GM18861 (cell line): ENCODE measurements at regions not wholly inside any gene's neighbourhood (a gene's known extent, or its start where the extent isn't known, plus 50 kb on each side); places are given as distances from the start of the nearest gene placed in this dataset.

Experiments
- ATAC-seq: cut with Tn5 transposase; IDR thresholded peaks from one replicate; pipeline ENCODE4 v1.9.1; 2021; ENCODE audit not compliant: unreplicated experiment

DNA sequence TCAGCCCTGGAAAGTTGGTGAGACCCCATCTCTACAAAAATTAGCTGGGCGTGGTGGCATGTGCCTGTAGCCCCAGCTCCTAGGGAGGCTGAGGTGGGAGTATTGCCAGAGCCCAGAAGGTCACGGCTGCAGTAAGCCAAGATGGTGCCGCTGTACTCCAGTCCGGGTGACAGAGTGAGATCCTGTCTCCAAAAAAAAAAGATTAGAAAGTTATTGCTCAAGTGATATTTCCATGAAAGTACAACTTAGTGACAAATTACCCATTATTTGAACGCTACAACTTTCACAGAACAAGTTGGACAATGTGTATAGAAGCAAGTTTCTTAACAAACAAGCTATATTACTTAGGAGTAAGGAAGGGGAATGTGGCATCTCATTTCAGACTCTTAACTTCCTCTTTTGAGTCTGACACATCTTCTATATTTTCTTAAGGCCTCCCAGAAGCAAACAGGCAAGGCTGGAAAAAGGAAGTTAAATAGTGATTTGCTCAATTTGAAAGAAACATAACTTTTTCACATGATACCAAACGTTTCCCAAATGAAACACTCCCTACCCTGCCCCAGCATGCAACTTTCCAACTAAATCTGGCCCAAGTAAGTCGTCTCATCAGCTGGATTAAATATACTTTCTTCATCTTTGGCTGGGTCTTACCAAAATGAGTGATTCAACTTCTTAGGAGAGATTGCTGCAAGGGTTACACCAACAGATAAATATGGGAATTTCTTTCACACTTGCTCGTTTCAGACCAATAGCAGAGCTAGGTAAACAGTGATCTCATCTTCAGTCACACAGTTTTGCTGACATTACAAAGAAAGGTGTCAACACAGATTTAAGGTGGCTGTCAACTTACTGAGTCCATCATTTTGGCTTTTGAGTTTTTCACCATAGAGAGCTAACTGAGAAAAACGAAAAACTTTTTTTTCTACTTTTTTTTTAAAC, 66.3 kb upstream of the KLF6 start:
- peak; percentile 22 for ATAC-seq

- ATAC-seq = no peak
These were observed 64.0 kb upstream of the KLF6 start for GRCh38 chr10:3848775-3849635.

DNA sequence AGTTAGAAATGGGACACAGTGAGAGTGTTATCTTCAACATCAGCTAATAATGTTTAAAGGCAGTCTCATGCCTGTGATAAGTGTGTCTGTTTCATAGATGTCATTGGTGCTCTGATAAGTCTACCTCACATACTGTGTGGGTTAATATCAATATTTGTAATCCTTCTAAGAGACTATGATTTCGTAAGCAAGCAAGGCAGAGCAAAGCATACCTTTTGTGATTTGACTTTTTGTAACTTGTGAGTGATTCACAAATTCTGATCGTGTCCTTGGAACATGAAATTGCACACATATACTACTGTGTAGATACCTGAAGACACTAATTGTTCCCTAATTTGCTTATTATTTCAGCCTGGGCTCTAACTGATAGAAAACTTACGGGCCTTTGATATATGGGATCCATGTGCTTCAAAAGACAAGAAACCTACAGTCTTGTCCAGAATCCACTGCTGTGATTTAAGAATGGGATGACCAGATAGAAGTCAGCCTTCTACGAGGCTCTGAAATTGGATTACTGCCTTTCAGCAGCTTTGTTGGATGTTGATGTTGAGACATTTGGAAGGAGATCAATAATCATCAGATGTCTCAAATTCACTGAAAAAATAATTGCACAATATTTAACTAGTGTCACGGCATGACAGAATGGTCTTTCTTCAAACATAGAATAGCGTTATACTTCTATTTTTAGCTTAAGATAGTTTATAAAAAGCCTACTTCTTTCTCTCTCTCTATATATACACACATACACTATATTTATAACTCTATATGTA, 63.2 kb upstream of the KLF6 start:
- ATAC-seq = no peak

DNA sequence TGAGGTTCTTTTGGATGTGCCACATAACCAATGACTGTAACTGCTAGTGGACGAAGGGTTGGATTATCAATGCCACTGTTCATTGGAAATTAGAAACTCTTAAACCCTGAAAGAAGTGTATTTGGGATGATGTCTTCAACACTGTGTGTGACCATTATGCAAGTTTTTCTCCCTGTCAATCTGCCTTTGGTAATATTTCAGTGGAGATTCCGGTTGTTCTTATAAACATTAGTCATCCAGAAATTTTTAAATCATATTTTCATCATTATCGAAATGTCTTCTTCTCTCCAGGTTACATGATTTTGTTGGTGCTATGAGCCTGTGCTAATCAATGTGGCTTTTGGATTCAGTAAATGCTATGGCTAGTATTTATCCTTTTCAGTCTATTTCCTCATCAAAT, 61.7 kb upstream of the KLF6 start:
- no peak for ATAC-seq

- ATAC-seq = no peak
These were observed 59.5 kb upstream of the KLF6 start for GRCh38 chr10:3844491-3845025.

DNA sequence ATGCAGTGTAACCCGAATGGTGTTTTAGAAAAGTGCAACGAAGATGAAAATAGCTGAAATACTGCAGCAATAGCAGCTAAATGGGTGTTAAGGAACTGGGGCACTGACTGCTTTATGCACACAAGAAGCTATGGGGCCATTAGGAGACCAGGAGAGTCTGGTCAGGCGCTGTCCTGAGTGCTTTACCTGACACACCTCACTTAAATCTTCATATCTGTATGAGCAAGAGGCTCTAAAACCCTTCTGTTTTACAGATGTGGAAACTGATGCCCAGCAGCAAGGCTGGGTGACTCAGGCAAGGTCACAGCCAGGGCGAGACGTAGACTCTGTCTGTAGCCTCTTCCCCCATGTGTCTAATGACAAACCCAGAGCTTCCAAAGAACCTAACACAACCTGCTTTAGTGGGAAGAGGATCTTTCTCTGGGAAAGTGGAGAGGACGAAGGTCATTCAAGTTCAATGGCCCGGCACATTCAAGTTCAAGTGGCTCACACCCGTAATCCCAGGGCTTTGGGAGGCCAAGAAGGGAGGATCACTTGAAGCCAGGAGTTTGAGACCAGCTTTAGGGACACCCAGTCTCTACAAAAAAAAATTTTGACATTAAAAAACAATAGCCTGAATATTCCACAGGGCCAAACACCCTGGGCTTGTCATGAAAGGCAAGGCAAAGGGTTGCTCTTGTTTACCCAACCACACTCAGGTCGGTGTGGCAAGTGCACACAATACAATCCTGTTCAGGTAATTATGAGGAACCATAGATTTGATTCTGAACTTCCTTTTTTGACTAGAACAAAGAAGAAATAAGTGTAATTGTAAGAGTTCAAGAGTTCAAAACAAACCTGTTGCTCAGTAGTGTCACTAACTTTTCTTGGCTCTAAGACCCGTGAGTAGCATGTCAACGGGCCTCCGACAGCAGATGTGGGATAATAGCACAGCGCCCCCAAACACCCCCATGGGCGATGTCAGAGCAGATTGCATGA, 53.7 kb upstream of the KLF6 start:
- no peak for ATAC-seq

GRCh38 chr10:3837647-3838459, 52.8 kb upstream of the KLF6 start:
- ATAC-seq = no peak

GRCh38 chr10:3836222-3836820, 51.3 kb upstream of the KLF6 start:
- no peak for ATAC-seq

GRCh38 chr10:3835770-3836169, 50.8 kb upstream of the KLF6 start:
- ATAC-seq = no peak

DNA sequence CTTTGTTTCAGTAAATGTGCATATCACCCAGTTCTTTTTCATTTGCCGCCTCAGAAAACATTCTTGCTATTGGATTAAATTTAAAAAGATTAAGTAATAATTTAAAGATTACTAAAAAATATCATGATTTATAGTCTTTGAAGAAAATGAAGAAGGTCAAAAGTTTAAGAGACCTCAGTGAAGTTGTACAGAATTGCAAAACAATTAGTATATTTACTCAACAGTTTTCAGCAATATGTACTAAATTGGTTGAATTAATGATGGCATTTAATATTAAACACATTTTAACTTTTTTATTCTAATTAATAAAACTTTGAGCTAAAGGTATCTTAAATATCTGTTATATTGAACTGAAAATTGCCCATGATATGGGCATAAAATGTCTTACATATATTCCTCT, 49.9 kb upstream of the KLF6 start:
- no peak for ATAC-seq
